Activated naive CD4-positive, alpha-beta T cell treated with anti-CD3 and anti-CD28 coated beads, Interleukin-2, amount 50 U/mL, for 72 hours (primary cell): ENCODE measurements at regions not wholly inside any gene's neighbourhood (a gene's known extent, or its start where the extent isn't known, plus 50 kb on each side); places are given as distances from the start of the nearest gene placed in this dataset.

ENCODE experiments used
- ATAC-seq, 2 donors: fragments of 150-1000 bp; cut with Tn5 transposase; 2 replicates each; pipeline ENCODE4 v1.10.0; 2021; ENCODE audit warnings: mild to moderate bottlenecking in 2 of 2, moderate library complexity in 2 of 2
- DNase-seq, 2 donors: peaks; one replicate each; pipeline ENCODE4 v3.0.0; 2021 to 2022; ENCODE audit warnings: low spot score in 2 of 2
- H3K27ac Mint-ChIP-seq, 2 donors: one replicate each; pipeline ENCODE4 v1.8.0; 2022; ENCODE audit warnings: mild to moderate bottlenecking in 2 of 2, mixed read lengths in 2 of 2
- H3K36me3 Mint-ChIP-seq, 2 donors: one replicate each; pipeline ENCODE4 v1.8.0; 2022; ENCODE audit warnings: mixed read lengths in 2 of 2
- H3K9me3 Mint-ChIP-seq, 2 donors: one replicate each; pipeline ENCODE4 v1.8.0; 2022; ENCODE audit warnings: mixed read lengths in 2 of 2

DNA sequence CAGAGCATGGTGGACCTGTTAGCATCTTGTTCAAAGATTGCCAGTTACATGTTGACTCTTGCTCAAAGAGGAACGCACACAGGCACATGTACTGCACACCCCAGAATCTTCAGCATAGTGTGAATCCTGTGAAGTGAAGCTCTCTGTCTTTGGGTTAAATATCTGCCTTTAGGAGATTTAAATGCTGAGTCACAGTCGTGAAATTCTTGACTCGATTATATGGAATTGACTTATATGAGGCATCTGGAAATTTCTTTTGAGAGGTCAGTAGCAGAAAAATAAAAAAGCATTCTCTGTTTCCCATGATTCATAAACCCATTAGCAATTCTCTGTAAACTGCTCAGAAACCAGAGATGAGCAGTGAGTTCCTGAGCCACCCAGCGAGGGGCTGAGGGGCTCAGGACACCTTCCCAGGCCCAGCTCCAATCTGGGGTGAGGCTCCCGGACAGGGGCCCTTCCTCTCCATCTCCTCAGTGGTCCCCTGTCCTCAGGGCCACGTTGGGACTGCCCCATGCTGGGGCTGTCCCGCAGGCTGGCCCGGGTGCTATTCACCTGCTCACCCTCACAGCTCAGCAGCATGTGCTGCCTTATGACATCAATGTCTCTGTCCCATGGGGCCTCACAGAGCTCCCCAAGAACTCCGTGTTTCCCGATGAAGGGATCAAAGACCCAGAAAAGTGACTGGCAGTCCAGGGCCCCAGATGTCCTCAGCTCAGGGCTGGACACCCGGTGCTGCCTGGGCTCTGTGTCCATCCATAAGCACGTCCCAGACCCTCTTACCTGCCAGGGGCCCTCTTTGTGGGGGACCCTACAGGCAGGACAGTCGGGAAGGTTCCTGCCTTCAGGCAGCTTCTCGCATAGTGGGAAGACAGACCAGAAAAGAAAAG, 50.0 kb upstream of the INSIG1 start:
- DNase-seq (no peak), ATAC-seq (no peak)
- peaks cover 0 to 4% of the 10 kb centered on the region in 2 donors for H3K36me3 Mint-ChIP-seq
- H3K27ac Mint-ChIP-seq = peak overlapping the region; percentile 44 to 58
- H3K9me3 Mint-ChIP-seq = no peaks in the 10 kb centered on the region
